GM12892 (cell line): ENCODE measurements at regions not wholly inside any gene's neighbourhood (a gene's known extent, or its start where the extent isn't known, plus 50 kb on each side); places are given as distances from the start of the nearest gene placed in this dataset.

Experiments used
- POLR2A ChIP-seq: IDR thresholded peaks from 2 replicates; pipeline ENCODE4 v1.6.1; 2011; ENCODE audit warnings: low read depth, low read length, control low read depth
- POLR2AphosphoS5 ChIP-seq: IDR thresholded peaks from 2 replicates; pipeline ENCODE4 v1.6.1; 2011; ENCODE audit warnings: low read depth, low read length, control low read depth

DNA sequence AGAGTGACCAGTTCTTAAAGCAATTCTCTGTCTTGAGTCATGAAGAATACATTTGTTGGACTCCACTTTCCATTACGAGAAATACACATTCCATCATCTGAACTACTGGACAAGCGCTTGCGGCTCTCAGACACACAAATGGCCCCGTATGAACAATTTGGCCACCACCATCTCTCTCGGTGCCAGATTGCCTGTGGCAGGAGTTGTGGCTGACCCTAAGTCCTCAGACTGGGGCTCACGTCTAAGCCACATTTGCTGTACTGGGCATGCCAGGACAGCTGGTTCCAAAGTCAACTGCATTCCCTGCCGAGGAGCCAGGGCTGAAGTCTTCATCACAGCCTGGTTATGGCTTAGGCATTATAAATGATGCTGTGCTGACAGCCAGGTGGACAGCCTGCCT lies 227.5 kb downstream of the MIAT start:
- no peak for TF ChIP-seq POLR2A
- no peak for TF ChIP-seq POLR2AphosphoS5
